ENCODE measurements at regions not wholly inside any gene's neighbourhood (a gene's known extent, or its start where the extent isn't known, plus 50 kb on each side); places are given as distances from the start of the nearest gene placed in this dataset.
"Not testable (repeated sequence)": the region's sequence is repeated elsewhere in the genome, so short reads cannot be mapped to it uniquely, and the experiment has no call there.

- DNase-seq: not testable (repeated sequence)
These were observed 189.0 kb upstream of the ZNF519 start for GRCh38 chr18:14321217-14321616.

- DNase-seq: not testable (repeated sequence)
These were observed 169.0 kb upstream of the ZNF519 start for GRCh38 chr18:14301255-14301654.

- not testable (repeated sequence) for DNase-seq
These were observed 162.8 kb upstream of the ZNF519 start for GRCh38 chr18:14295081-14295480.

GRCh38 chr18:14285053-14285452, 152.8 kb upstream of the ZNF519 start:
- DNase-seq: no peak

- DNase-seq: not testable (repeated sequence)
These were observed 143.2 kb upstream of the ZNF519 start for GRCh38 chr18:14275391-14275790.

GRCh38 chr18:14265637-14266410, 133.6 kb upstream of the ZNF519 start:
- DNase-seq: not testable (repeated sequence)

- not testable (repeated sequence) for DNase-seq
These were observed 130.6 kb upstream of the ZNF519 start for GRCh38 chr18:14262786-14263185.

GRCh38 chr18:14250084-14250677, 117.9 kb upstream of the ZNF519 start:
- DNase-seq: not testable (repeated sequence)

GRCh38 chr18:14239224-14239623, 107.0 kb upstream of the ZNF519 start:
- DNase-seq: not testable (repeated sequence)

- not testable (repeated sequence) for DNase-seq
These were observed 104.3 kb upstream of the ZNF519 start for GRCh38 chr18:14236356-14237048.

GRCh38 chr18:14225286-14225679, 93.0 kb upstream of the ZNF519 start:
- not testable (repeated sequence) for DNase-seq

GRCh38 chr18:14224551-14225285, 92.5 kb upstream of the ZNF519 start:
- not testable (repeated sequence) for DNase-seq

GRCh38 chr18:14223919-14224318, 91.7 kb upstream of the ZNF519 start:
- DNase-seq: not testable (repeated sequence)

GRCh38 chr18:14223231-14223822, 91.1 kb upstream of the ZNF519 start:
- DNase-seq: not testable (repeated sequence)

- DNase-seq: not testable (repeated sequence)
These were observed 90.4 kb upstream of the ZNF519 start for GRCh38 chr18:14222354-14223221.

- DNase-seq: no peak
These were observed 89.5 kb upstream of the ZNF519 start for GRCh38 chr18:14221689-14222088.

GRCh38 chr18:14215952-14216351, 83.7 kb upstream of the ZNF519 start:
- DNase-seq: not testable (repeated sequence)

GRCh38 chr18:14203424-14203823, 71.2 kb upstream of the ZNF519 start:
- not testable (repeated sequence) for DNase-seq

- DNase-seq: not testable (repeated sequence)
These were observed 58.7 kb upstream of the ZNF519 start for GRCh38 chr18:14190776-14191442.

GRCh38 chr18:14189858-14190257, 57.6 kb upstream of the ZNF519 start:
- DNase-seq: no peak

All from hindlimb muscle (tissue), 1 donor.